ENCODE measurements at regions not wholly inside any gene's neighbourhood (a gene's known extent, or its start where the extent isn't known, plus 50 kb on each side); places are given as distances from the start of the nearest gene placed in this dataset.

- no peak for DNase-seq
These were observed 1057.2 kb downstream of the NAALADL2 start for GRCh38 chr3:175916191-175916934.

DNA sequence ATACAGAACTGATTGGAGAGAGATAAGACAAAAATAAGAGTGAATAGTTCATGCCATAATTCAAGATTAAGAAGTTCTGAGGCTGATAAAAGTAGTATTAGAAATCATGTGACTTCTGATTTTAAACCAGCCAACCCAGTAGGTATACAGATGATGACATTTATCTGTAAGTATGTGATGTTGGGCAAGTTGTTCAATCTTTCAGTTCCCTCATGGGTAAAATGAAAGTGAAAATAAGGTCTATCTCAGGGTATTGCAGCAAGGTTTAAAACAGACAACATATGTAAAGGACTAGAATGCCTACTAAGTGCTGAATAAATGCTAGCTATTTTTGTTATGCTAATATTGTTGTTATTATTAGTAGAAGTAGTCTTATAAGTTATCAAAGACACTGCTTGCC, 1055.7 kb downstream of the NAALADL2 start:
- no peak for DNase-seq

- DNase-seq, result no peak
These were observed 1054.2 kb downstream of the NAALADL2 start for GRCh38 chr3:175913286-175913685.

GRCh38 chr3:175911937-175912336, 1052.8 kb downstream of the NAALADL2 start:
- no peak for DNase-seq

- DNase-seq, result no peak
These were observed 1043.1 kb downstream of the NAALADL2 start for GRCh38 chr3:175902226-175902625.

GRCh38 chr3:175898194-175898593, 1039.1 kb downstream of the NAALADL2 start:
- no peak for DNase-seq

DNA sequence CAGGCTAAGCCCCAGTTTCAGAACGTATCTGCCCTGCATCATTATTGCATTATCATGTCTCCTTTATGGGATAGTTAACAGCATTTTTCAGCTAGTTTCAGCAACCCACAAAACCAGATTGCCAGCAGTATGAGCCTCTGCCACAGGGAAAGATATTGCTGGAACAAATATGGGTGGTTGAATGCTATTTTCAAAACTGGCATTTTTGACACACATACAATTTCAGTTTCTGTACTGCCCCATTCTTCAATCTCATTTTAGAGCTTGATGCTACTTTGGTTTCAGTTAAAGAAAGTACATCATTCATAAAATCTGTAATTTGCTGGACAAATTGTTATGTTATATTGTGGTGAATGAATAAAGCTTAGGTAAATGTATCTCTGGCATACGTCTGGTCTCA, 1037.5 kb downstream of the NAALADL2 start:
- no peak for DNase-seq

- no peak for DNase-seq
These were observed 1036.6 kb downstream of the NAALADL2 start for GRCh38 chr3:175895731-175896130.

- DNase-seq, result no peak
These were observed 1034.4 kb downstream of the NAALADL2 start for GRCh38 chr3:175893566-175893965.

DNA sequence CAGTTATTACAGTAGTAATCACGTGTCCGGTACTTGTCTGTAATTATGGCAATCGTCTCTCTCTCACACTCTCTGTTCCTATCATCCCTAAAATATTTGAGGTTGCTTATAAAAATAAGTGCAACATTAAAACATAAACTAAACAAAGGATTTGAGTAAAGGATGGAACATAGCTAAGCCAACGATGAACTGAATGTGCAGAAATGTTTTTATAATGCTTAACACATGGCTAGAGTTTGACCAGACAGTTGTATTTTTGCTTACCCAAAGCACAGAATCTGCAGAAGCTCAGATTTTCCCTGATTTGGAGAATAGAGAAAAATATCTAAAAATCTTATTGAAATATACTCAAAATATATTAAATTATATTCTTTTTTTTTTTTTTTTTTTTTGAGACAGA, 1030.9 kb downstream of the NAALADL2 start:
- DNase-seq, result no peak

GRCh38 chr3:175885231-175885766, 1026.2 kb downstream of the NAALADL2 start:
- DNase-seq, result no peak

DNA sequence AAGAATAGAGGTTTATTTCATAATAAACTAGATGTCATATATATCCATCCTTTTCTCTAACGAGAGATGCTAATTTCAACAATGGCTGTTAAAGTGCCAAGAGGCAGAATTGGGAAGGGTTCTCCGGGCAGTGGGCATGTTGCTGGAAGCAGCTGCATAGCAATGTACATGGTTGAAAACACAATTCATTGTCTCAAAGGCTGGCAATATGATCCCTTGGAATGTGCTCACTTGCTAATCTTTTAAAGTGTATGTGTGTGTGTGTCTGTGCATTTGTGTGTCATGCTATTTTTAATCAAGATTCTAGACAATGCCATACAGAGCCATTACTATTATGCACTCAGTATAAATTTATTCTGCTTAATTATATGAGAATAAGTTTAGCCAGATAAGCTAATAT, 1020.3 kb downstream of the NAALADL2 start:
- no peak for DNase-seq

DNA sequence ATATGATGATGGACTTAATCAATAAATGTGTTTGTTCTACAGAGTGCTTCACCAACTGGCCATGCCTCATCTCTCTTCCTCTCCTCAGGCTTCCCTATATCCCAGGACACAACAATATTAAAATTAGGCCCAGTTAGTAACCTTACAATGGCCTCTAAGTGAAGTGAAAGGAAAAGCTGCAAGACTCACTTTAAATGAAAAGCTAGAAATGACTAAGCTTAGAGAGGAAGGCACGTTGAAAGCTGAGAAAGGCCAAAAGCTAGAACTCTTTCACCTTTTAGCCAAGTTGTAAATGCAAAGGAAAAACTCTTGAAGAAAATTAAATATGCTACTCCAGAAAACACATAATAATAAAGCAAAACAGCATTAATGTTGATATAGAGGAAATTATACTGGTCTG, 1010.3 kb downstream of the NAALADL2 start:
- no peak for DNase-seq

- no peak for DNase-seq
These were observed 1009.5 kb downstream of the NAALADL2 start for GRCh38 chr3:175868626-175869025.

DNA sequence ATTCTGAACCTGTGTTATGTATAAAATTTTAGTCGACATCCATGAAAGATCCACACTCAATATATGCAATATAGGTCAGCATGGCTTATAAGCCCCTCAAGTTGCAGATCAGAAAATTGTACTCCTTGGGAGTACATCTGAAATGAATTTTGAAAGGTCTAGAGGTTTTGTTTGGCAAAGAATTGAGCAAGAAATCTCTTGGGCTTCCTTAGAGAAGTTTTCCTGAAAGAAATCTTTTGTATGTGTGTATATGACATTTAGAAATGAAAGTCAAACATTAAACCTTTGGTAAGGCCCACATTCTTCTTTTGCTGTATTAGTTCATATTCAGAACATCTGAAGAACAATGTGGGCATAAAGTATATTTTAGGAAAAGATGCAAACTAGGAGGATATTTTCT, 1006.6 kb downstream of the NAALADL2 start:
- no peak for DNase-seq

DNA sequence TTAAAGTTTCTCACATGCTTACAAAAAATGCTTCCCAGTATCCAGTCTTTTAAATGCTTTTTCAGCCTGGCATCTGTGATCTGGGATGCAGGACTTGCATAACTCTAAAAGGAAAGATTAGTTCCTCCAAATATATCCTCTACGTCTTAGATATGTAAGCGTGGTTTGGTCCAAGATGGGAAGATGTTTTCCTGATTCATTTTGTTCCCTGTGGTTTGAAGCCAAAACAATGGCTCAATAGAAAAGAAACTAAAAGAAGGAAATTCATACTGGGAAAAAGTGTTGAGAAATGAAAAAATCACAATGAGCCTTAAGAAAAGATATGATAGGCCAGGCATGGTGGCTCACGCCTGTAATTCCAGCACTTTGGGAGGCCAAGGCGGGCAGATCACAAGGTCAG, 1002.8 kb downstream of the NAALADL2 start:
- no peak for DNase-seq
